A549 (cell line): ENCODE measurements at regions not wholly inside any gene's neighbourhood (a gene's known extent, or its start where the extent isn't known, plus 50 kb on each side); places are given as distances from the start of the nearest gene placed in this dataset.

Experiments
- BCL3 ChIP-seq: fragments of >200 bp; sonication (Bioruptor Twin); formaldehyde crosslinking; IDR thresholded peaks from 3 replicates; pipeline ENCODE4 v1.6.1; 2016
- CTCF ChIP-seq: fragments of >200 bp; sonication (Bioruptor Twin); formaldehyde crosslinking; IDR thresholded peaks from 3 replicates; pipeline ENCODE4 v1.5.1; 2016
- EP300 ChIP-seq, 2 experiments: fragments of >200 bp; sonication (Bioruptor Twin); formaldehyde crosslinking; IDR thresholded peaks; 2 replicates in 1 of 2; 3 replicates in 1 of 2; pipeline ENCODE4 v1.6.1; 2016 to 2017
- FOSL2 ChIP-seq, 2 experiments: fragments of 450-650 bp in 1 of 2; fragments of >200 bp in 1 of 2; sonication (Bioruptor Twin) in 1 of 2; formaldehyde crosslinking; IDR thresholded peaks; 2 replicates each; pipeline versions ENCODE4 v1.5.0 to v1.6.1; 2016 to 2020; ENCODE audit warnings: mild to moderate bottlenecking in 1 of 2, moderate library complexity in 1 of 2
- MAFK ChIP-seq: fragments of 450-650 bp; IDR thresholded peaks from 2 replicates; pipeline ENCODE4 v1.6.1; 2014; ENCODE audit not compliant: partially characterized antibody
- POLR2A ChIP-seq: IDR thresholded peaks from 2 replicates; pipeline ENCODE4 v1.6.1; 2012; ENCODE audit warnings: mild to moderate bottlenecking, low read length
- RCOR1 ChIP-seq: fragments of 150-350 bp; IDR thresholded peaks from 2 replicates; pipeline ENCODE4 v1.6.1; 2014; ENCODE audit warnings: antibody characterized with exemption, low read length, low read depth

GRCh38 chr13:59343132-59343531 is 820.6 kb downstream of the DIAPH3 start:
- TF ChIP-seq POLR2A (no peak), MAFK (no peak), CTCF (no peak), BCL3 (no peak), EP300 (IDR thresholded peaks at IDR 0.05) (no peak), RCOR1 (no peak), FOSL2 (IDR thresholded peaks at IDR 0.05) (no peak), FOSL2 (CRISPR knock-in tag; IDR thresholded peaks at IDR 0.05) (no peak)
